IMR-90 (cell line): ENCODE measurements at regions not wholly inside any gene's neighbourhood (a gene's known extent, or its start where the extent isn't known, plus 50 kb on each side); places are given as distances from the start of the nearest gene placed in this dataset.

Source experiments
- ATAC-seq: fragments of 200-7000 bp; cut with Tn5 transposase; 2 replicates; pipeline ENCODE4 v1.9.1; 2020; ENCODE audit warnings: low read depth, mild to moderate bottlenecking, moderate library complexity
- BruUV-seq: library from RNA; stranded (reverse); fragments of 400-500 nt; replicated peaks from 2 replicates; lab custom pipeline; 2021; lab: Mats Ljungman, UMichigan
- CTCF ChIA-PET: fragments of 300-600 bp; formaldehyde crosslinking; extraction: SDS; loops from one replicate; lab custom pipeline; 2021; ENCODE audit warnings: antibody characterized with exemption; lab: Yijun Ruan, JAX
- POLR2A ChIA-PET: fragments of 300-600 bp; sonication (Branson Sonifier 250); formaldehyde crosslinking; loops from one replicate; lab custom pipeline; 2022; ENCODE audit warnings: antibody characterized with exemption; ENCODE audit not compliant: unreplicated experiment; lab: Charles Lee
- DNase-seq: peaks from one replicate; pipeline ENCODE4 v3.0.0; 2013
- H2AFZ ChIP-seq: replicated peaks from 2 replicates; pipeline ENCODE3; 2013; ENCODE audit warnings: low read length, mild to moderate bottlenecking; ENCODE audit not compliant: poor library complexity
- H2AK5ac ChIP-seq: 2 replicates; pipeline ENCODE4 v1.6.1; 2013; ENCODE audit warnings: low read depth, low read length, inconsistent platforms
- H2AK9ac ChIP-seq: replicated peaks from 2 replicates; pipeline ENCODE3; 2013; ENCODE audit warnings: mild to moderate bottlenecking, low read depth, low read length, moderate library complexity; ENCODE audit not compliant: poor library complexity
- H2BK120ac ChIP-seq: 2 replicates; pipeline ENCODE4 v1.6.1; 2013; ENCODE audit warnings: low read depth, low read length, inconsistent platforms
- H2BK15ac ChIP-seq: 3 replicates; pipeline ENCODE4 v1.6.1; 2013; ENCODE audit warnings: low read depth, low read length, inconsistent platforms
- H2BK20ac ChIP-seq: 2 replicates; pipeline ENCODE4 v1.6.1; 2013; ENCODE audit warnings: low read depth, mild to moderate bottlenecking, inconsistent platforms, low read length, moderate library complexity
- H2BK5ac ChIP-seq: 2 replicates; pipeline ENCODE4 v1.6.1; 2013; ENCODE audit warnings: mild to moderate bottlenecking, low read depth, low read length, inconsistent platforms; ENCODE audit not compliant: poor library complexity, severe bottlenecking
- H3K14ac ChIP-seq: replicated peaks from 2 replicates; pipeline ENCODE4 v1.6.1; 2013; ENCODE audit warnings: low read depth, low read length, inconsistent platforms
- H3K18ac ChIP-seq: 2 replicates; pipeline ENCODE4 v1.6.1; 2013; ENCODE audit warnings: low read depth, low read length, control low read depth
- H3K23ac ChIP-seq: 2 replicates; pipeline ENCODE4 v1.6.1; 2013; ENCODE audit warnings: low read depth, low read length, inconsistent platforms
- H3K27ac ChIP-seq: 2 replicates; pipeline ENCODE4 v1.5.1; 2013; ENCODE audit warnings: mild to moderate bottlenecking, control low read depth, low read length; ENCODE audit not compliant: insufficient read depth
- H3K27me3 ChIP-seq: 2 replicates; pipeline ENCODE4 v1.6.1; 2013; ENCODE audit warnings: low read length; ENCODE audit not compliant: control insufficient read depth, insufficient read depth
- H3K36me3 ChIP-seq: 2 replicates; pipeline ENCODE4 v1.6.1; 2013; ENCODE audit warnings: low read length, mixed read lengths; ENCODE audit not compliant: control insufficient read depth, insufficient read depth
- H3K4ac ChIP-seq: 2 replicates; pipeline ENCODE4 v1.6.1; 2013; ENCODE audit warnings: low read depth, low read length, inconsistent platforms
- H3K4me1 ChIP-seq: 2 replicates; pipeline ENCODE4 v1.6.1; 2013; ENCODE audit warnings: low read length, mixed read lengths; ENCODE audit not compliant: control insufficient read depth, insufficient read depth
- H3K4me2 ChIP-seq: 2 replicates; pipeline ENCODE4 v1.6.1; 2013; ENCODE audit warnings: low read depth, mild to moderate bottlenecking, control low read depth, low read length, moderate library complexity
- H3K4me3 ChIP-seq: 2 replicates; pipeline ENCODE4 v1.5.1; 2013; ENCODE audit warnings: low read depth, mild to moderate bottlenecking, control low read depth, low read length, moderate library complexity; ENCODE audit not compliant: insufficient read depth
- H3K56ac ChIP-seq: 2 replicates; pipeline ENCODE4 v1.6.1; 2013; ENCODE audit warnings: low read length, inconsistent platforms; ENCODE audit not compliant: insufficient read depth; ENCODE audit errors: extremely low read depth
- H3K79me1 ChIP-seq, 2 experiments: 2 replicates each; pipeline ENCODE4 v1.6.1; 2013; ENCODE audit warnings: low read length in 2 of 2, inconsistent platforms in 1 of 2, low read depth in 1 of 2
- H3K9ac ChIP-seq: 2 replicates; pipeline ENCODE4 v1.6.1; 2013; ENCODE audit warnings: low read depth, low read length, control low read depth
- H3K9me1 ChIP-seq: 2 replicates; pipeline ENCODE4 v1.6.1; 2013; ENCODE audit warnings: low read length, inconsistent platforms; ENCODE audit not compliant: insufficient read depth
- H3K9me3 ChIP-seq: 2 replicates; pipeline ENCODE4 v1.6.1; 2013; ENCODE audit warnings: low read length; ENCODE audit not compliant: control insufficient read depth, insufficient read depth
- H4K20me1 ChIP-seq: 2 replicates; pipeline ENCODE4 v1.6.1; 2013; ENCODE audit warnings: low read length, inconsistent platforms; ENCODE audit not compliant: insufficient read depth
- H4K5ac ChIP-seq: 2 replicates; pipeline ENCODE4 v1.6.1; 2013; ENCODE audit warnings: mild to moderate bottlenecking, low read depth, low read length, control low read depth
- H4K8ac ChIP-seq, 2 experiments: 2 replicates each; pipeline ENCODE4 v1.6.1; 2013; ENCODE audit warnings: low read depth in 2 of 2, low read length in 2 of 2, control low read depth in 1 of 2, inconsistent platforms in 1 of 2
- H4K91ac ChIP-seq: 2 replicates; pipeline ENCODE4 v1.6.1; 2013; ENCODE audit warnings: low read depth, low read length, inconsistent platforms; ENCODE audit not compliant: insufficient read depth
- FOS ChIP-seq: fragments of 150-350 bp; IDR thresholded peaks from 2 replicates; pipeline ENCODE4 v1.6.1; 2016; ENCODE audit warnings: low read depth, low read length
- NFE2L2 ChIP-seq: fragments of 150-350 bp; IDR thresholded peaks from 2 replicates; pipeline ENCODE4 v1.6.1; 2016; ENCODE audit warnings: low read depth, mild to moderate bottlenecking, low read length
- RFX5 ChIP-seq: IDR thresholded peaks from 2 replicates; pipeline ENCODE4 v1.8.0; 2012; ENCODE audit warnings: low read depth, mild to moderate bottlenecking, low read length, moderate library complexity
- SMC3 ChIP-seq: fragments of 150-350 bp; IDR thresholded peaks from 2 replicates; pipeline ENCODE4 v1.6.1; 2016; ENCODE audit warnings: low read depth, mild to moderate bottlenecking, antibody characterized with exemption, low read length, moderate library complexity
- WGBS, 2 experiments: methylation state at CpG; one replicate each; pipeline versions ENCODE4 v1.1.5 to v1.1.7; 2013; ENCODE audit warnings: missing lambda C conversion rate in 2 of 2; ENCODE audit not compliant: insufficient read length in 1 of 2; ENCODE audit errors: extremely low coverage in 2 of 2; 5-methylcytosine and 5-hydroxymethylcytosine counted together
- dilution Hi-C: fragments of 300-500 bp; cut with HindIII; formaldehyde crosslinking; loops from one replicate; pipeline ENCODE4 v1.14.3; 2018; ENCODE audit warnings: low sequenced_read_pairs; ENCODE audit not compliant: unreplicated experiment
- in situ Hi-C: fragments of 300-500 bp; cut with MboI; formaldehyde crosslinking; loops from 3 replicates; pipeline ENCODE4 v1.14.3; 2019; ENCODE audit warnings: low sequenced_read_pairs, inconsistent platforms, mixed read lengths
- intact Hi-C: fragments of 100-400 bp; cut with micrococcal nuclease; formaldehyde crosslinking; loops from 2 replicates; pipeline ENCODE4 v1.10.0; 2022

DNA sequence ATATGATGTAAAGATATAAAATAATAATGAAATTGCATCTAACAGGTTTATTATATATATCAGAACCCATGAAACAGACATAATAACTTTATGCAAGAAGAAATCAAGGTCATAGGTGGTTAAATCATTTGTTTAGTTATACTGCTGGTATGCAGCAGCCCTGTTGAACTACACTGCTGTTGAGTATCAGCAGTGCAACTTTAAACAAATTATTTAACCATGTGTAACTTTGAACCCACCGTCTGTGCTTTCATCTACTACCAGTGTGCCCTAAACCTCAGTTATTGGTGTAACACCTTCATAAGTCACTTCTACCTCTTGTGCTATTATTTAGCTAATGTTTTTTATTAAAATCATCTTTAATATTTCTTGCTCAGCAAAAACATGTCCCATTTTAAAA, 262.3 kb upstream of the CRY1 start:
- Histone ChIP-seq H2AK5ac (no peak overlapping the region), H2BK15ac (no peak overlapping the region), H2BK120ac (no peak overlapping the region), H3K36me3 (no peaks in the 10 kb centered on the region), H3K14ac (no peak overlapping the region), H4K8ac (no peak overlapping the region), H3K4me2 (no peak overlapping the region), H3K18ac (no peak overlapping the region), H3K79me1 (no peaks in the 10 kb centered on the region), H2AFZ (no peak overlapping the region), H3K9me3 (no peaks in the 10 kb centered on the region), H2AK9ac (no peak overlapping the region), H2BK20ac (no peak overlapping the region), H3K27me3 (0 out of 2 replicates have a peak, but pooled peaks cover 2% of the 10 kb centered on the region), H2BK5ac (no peak overlapping the region), H3K4me1 (peaks cover 4% of the 10 kb centered on the region), H3K56ac (no peak overlapping the region), H3K9me1 (no peaks in the 10 kb centered on the region), H4K20me1 (no peaks in the 10 kb centered on the region), H3K27ac (no peak overlapping the region), H4K5ac (no peak overlapping the region), H3K9ac (no peak overlapping the region), H4K91ac (no peak overlapping the region), H3K4me3 (no peak overlapping the region), H3K23ac (no peak overlapping the region), H3K4ac (no peak overlapping the region)
- in situ Hi-C loops = no loop called here
- no peak for TF ChIP-seq SMC3
- TF ChIP-seq RFX5 = no peak
- TF ChIP-seq FOS = no peak
- no peak for TF ChIP-seq NFE2L2
- DNase-seq = peak; percentile 19
- no peak for ATAC-seq
- ChIA-PET CTCF (interaction anchor here (1.9 kb wide), 1 partner anchor 224 kb away, joined by 4 read pairs; no protein-coding TSS in a partner anchor), POLR2A (no interaction called here)
- dilution Hi-C loops = no loop called here
- WGBS, 2 experiments = no CpG with 5 or more reads among the region's 1 CpG
- BruUV-seq = no TSS peak
- intact Hi-C loops = no loop called here
